ENCODE measurements at regions not wholly inside any gene's neighbourhood (a gene's known extent, or its start where the extent isn't known, plus 50 kb on each side); places are given as distances from the start of the nearest gene placed in this dataset.

DNA sequence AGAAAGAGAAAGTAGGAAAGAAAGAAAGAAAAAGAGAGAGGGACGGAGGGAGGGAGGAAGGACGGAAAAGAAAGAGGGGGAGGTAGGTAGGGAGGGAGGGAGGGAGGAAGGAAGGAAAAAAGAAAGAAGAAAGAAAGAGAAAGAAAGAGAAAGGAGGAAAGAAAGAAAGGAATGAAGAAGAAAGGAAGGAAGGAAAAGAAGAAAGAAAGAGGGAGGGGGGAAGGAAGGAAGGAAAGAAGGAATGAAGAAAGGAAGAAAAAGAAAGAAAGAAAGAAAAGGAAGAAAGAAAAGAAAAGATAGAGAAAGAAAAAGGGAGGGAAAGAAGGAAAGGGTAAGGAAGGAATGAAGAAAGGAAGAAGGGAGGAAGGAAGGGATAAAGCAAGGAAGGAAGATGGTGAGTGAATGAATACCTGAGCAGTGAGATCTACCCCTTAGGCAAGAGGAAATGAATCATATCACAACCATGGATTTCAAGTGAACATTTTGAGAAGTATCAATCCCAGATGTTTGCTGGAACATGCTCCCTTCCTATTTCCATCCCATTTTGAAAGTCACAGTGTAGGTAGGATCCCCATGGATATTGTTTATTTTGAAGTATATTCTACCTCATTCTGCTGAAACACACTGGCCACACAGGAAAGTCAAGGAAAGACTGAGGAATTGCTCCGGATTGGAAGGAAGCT lies 639.4 kb upstream of the TBX3 start:
- intact Hi-C loops (cut with micrococcal nuclease) = no loop called here
- TF ChIP-seq CTCF (IDR thresholded peaks at IDR 0.05) = peak; percentile 12
- POLR2A ChIA-PET = interaction anchor here (0.7 kb wide), 1 partner anchor 648 kb away, joined by 3 read pairs; no protein-coding TSS in a partner anchor
- Mint-ChIP-seq H3K27me3 (no peaks in the 10 kb centered on the region), H3K27ac (no peak overlapping the region), H3K36me3 (ENCODE audit: low read depth) (no peaks in the 10 kb centered on the region), H3K4me3 (no peak overlapping the region), H3K9me3 (peaks cover 1% of the 10 kb centered on the region), H3K4me1 (ENCODE audit: low read depth) (no peaks in the 10 kb centered on the region)
- DNase-seq (no peak), ATAC-seq (no peak)
- CTCF ChIA-PET = no interaction called here

DNA sequence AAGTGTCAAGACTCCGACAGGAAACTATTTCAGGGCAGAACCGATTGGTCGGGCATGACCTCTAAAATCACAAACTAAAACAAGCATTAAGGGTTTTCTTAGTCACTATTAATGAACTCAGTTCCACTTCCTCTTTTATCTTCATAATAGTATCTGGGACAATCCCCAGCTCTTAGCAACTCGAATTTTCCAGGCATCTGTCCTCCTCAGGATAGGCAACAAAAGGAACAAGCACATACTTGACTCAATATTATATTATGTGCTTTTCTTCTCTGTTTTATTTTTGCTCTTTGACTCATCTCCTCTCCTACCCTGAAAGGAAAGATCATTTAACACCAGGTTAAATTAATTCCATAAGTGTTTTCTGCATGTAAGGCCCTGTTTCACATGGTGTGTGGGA lies 638.3 kb upstream of the TBX3 start:
- TF ChIP-seq CTCF (IDR thresholded peaks at IDR 0.05) = no peak
- Mint-ChIP-seq H3K4me1 (ENCODE audit: low read depth) (no peaks in the 10 kb centered on the region), H3K4me3 (no peak overlapping the region)

DNA sequence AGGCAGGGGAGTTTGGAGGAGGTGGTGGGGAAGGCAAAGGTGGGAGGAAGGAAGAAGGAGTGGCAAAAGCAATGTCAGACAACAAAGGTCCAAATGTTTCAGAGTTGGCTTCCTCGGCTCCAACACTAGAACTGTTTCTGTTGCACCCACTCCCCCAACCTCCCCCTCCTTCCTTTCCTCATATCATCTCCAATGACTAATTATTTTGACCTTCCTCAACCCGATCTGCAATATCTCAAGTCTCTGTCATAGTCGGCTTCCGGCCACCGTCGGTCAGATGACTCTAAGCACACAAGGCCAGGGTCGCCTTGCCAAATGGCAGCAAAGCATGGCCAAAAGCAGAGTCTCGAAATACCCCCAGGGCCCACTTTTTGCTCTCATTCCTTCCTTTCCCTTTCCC lies 637.0 kb upstream of the TBX3 start:
- CTCF ChIA-PET = no interaction called here
- intact Hi-C loops (cut with micrococcal nuclease) = no loop called here
- DNase-seq (no peak), ATAC-seq (no peak)
- Mint-ChIP-seq H3K9me3 (peaks cover 3% of the 10 kb centered on the region), H3K4me3 (no peak overlapping the region), H3K36me3 (ENCODE audit: low read depth) (no peaks in the 10 kb centered on the region), H3K4me1 (ENCODE audit: low read depth) (no peaks in the 10 kb centered on the region), H3K27me3 (no peaks in the 10 kb centered on the region), H3K27ac (no peak overlapping the region)
- no peak for TF ChIP-seq CTCF (IDR thresholded peaks at IDR 0.05)
- POLR2A ChIA-PET = no interaction called here

More for the DNA sequence above, 638.3 kb upstream of the TBX3 start:
- Mint-ChIP-seq H3K36me3 (ENCODE audit: low read depth) (no peaks in the 10 kb centered on the region), H3K27ac (no peak overlapping the region), H3K9me3 (peaks cover 1% of the 10 kb centered on the region), H3K27me3 (no peaks in the 10 kb centered on the region)
- POLR2A ChIA-PET = no interaction called here
- intact Hi-C loops (cut with micrococcal nuclease) = no loop called here
- no peak for ATAC-seq
- DNase-seq = no peak
- CTCF ChIA-PET = no interaction called here

GRCh38 chr12:115320451-115320850 lies 636.5 kb upstream of the TBX3 start:
- TF ChIP-seq CTCF (IDR thresholded peaks at IDR 0.05) = no peak
- ATAC-seq (no peak), DNase-seq (no peak)
- H3K4me1 Mint-ChIP-seq (ENCODE audit: low read depth) = no peaks in the 10 kb centered on the region
- no peak overlapping the region for H3K4me3 Mint-ChIP-seq
- no peaks in the 10 kb centered on the region for H3K36me3 Mint-ChIP-seq (ENCODE audit: low read depth)
- H3K9me3 Mint-ChIP-seq = peaks cover 3% of the 10 kb centered on the region
- no peaks in the 10 kb centered on the region for H3K27me3 Mint-ChIP-seq
- POLR2A ChIA-PET = no interaction called here
- H3K27ac Mint-ChIP-seq = no peak overlapping the region
- intact Hi-C loops (cut with micrococcal nuclease) = no loop called here
- CTCF ChIA-PET = no interaction called here

DNA sequence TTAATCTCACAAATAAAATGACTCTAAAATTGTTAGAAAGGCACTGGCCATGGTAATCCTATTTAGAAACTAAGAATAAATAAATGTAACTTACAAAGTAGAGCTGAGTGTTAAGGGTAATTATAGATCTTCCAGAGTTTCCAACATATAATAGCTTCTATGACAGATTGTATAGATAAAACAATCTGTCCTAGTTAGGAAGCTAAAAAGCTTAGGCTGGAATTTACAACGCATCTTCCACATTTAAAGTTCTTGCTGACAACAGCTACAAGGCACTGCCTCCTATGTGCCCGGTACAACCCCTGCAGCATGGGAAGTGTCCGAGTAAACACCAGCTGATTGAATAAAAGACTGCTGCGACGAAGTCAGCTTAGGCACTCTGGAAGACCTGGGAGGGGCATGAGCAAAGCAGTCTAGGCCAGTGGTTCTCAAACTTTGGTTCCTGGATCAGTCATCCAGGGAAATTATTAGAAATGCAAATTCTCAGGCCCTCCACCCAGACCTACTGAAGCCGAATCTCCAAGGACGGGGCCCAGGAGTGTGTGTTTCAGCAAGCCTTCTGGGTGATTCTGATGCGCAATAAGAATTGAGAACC lies 635.6 kb upstream of the TBX3 start:
- Mint-ChIP-seq H3K4me3 (no peak overlapping the region), H3K9me3 (peaks cover 3% of the 10 kb centered on the region), H3K27ac (no peak overlapping the region), H3K27me3 (no peaks in the 10 kb centered on the region), H3K36me3 (ENCODE audit: low read depth) (no peaks in the 10 kb centered on the region), H3K4me1 (ENCODE audit: low read depth) (no peaks in the 10 kb centered on the region)
- TF ChIP-seq CTCF (IDR thresholded peaks at IDR 0.05) = no peak
- intact Hi-C loops (cut with micrococcal nuclease) = no loop called here
- POLR2A ChIA-PET = no interaction called here
- no peak for ATAC-seq
- DNase-seq = no peak
- CTCF ChIA-PET = no interaction called here

Measured in activated CD8-positive, alpha-beta T cell treated with anti-CD3 and anti-CD28 coated beads for 36 hours (primary cell).